UCSD-AML1 (cell line): ENCODE measurements at regions not wholly inside any gene's neighbourhood (a gene's known extent, or its start where the extent isn't known, plus 50 kb on each side); places are given as distances from the start of the nearest gene placed in this dataset.

Experiments
- DNase-seq: peaks from one replicate; lab custom pipeline; 2025; ENCODE audit not compliant: unreplicated experiment; lab: John Stamatoyannopoulos, UW

- DNase-seq: no peak
Measured at GRCh38 chr3:150074697-150075416, 104.2 kb upstream of the PFN2 start.

DNA sequence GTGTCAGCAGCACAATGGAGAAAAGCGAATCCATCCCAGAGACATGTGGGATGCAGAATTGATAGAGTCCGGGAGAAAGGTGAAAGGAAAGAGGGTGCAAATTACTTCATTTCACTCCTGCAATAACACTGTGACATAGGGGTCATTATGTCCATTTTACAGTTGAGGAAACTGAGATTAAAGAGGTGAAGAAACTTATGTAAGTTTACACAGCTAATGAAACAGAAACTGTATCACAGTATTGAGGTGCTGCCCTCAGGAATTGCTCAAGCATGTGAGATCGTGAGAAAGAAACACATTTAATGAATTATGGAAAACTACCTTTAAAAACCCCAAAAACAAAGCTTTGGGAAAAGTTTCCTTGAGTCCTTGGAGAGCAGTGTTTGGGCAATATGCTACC lies 103.6 kb upstream of the PFN2 start:
- no peak for DNase-seq

DNA sequence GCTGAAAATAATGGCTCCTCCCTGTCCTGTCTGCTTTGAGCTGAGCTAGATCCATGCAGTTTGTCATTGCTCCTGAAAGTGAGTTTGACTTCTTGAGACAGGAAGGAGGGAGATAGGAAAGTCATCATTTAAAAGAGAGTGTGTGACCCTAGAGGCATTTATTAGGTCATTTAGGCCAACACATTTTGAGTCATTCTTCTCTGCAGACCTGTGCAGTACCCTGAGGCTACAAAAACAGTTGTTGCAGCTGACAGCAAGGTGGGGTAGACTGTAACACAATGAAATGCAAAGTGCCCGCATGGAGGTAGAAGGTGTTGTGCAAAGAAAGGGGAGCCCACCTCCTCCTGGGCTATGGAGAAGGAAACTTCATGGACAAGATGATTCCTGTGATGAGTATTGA lies 102.8 kb upstream of the PFN2 start:
- DNase-seq: no peak

GRCh38 chr3:150073031-150073430 lies 102.3 kb upstream of the PFN2 start:
- DNase-seq: no peak

DNA sequence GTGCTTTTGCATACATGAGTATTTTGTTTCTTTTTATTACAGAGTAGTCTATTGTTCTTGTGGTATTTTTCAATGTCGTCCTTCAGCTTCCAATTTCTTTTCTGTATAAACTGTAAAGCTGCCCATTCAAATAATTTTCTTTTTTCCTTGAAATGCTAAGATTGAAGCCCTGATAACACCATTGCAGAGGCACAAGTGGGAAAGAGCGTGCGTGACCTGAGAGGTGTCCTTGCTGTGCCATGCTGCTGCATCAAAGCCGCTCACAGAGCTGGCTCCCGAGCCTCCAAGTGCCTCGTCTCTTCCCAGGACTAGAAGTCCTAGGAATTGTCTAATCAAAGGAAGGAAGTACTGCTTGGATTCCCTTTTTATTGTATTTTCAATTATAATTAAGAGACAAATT lies 101.9 kb upstream of the PFN2 start:
- DNase-seq: no peak

GRCh38 chr3:150070271-150070670 lies 99.6 kb upstream of the PFN2 start:
- no peak for DNase-seq

DNA sequence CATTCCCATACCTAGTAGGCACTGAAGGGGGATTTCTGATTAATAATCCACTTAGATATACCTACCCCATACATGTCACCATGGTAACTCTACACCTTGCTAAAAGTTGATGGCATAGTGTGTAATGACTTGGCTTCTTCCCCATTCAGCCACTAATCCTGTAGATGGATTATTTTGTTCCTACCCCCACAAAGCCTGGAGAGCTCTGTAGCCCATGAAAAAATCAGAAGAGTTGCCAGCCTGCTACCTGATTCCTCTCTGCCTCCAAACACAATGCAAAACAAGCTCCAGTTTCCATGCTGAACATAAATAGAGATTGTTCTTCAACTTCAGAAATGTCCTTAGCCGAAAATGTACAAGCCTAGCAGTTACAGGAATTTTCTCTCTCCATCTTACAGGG lies 98.9 kb upstream of the PFN2 start:
- DNase-seq: no peak

GRCh38 chr3:150069154-150069527 lies 98.4 kb upstream of the PFN2 start:
- no peak for DNase-seq

GRCh38 chr3:150068440-150069153 lies 97.9 kb upstream of the PFN2 start:
- DNase-seq: no peak

- DNase-seq: no peak
Measured at GRCh38 chr3:150067561-150067960, 96.9 kb upstream of the PFN2 start.

DNA sequence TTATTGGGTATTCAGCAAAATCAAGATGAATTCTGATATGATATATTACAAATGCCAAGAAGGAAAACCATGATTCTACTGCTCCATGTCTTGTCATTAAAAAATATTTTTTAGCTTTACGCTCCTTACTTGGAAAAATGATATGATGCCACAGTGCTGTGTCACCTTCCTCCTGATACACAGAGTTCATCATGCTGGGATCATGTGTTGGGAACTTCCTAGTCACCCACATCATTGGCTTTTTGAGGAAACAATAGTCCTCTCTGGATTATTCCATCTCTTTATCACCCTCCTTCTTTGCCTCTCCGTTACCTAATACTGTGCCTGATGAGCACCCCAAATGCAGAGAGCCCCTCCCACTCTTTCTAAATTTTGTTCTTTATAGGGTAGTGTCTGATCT lies 94.3 kb upstream of the PFN2 start:
- DNase-seq: no peak

- no peak for DNase-seq
Measured at GRCh38 chr3:150063237-150063636, 92.5 kb upstream of the PFN2 start.

- no peak for DNase-seq
Measured at GRCh38 chr3:150062492-150062891, 91.8 kb upstream of the PFN2 start.

- DNase-seq: no peak
Measured at GRCh38 chr3:150061288-150062024, 90.8 kb upstream of the PFN2 start.

DNA sequence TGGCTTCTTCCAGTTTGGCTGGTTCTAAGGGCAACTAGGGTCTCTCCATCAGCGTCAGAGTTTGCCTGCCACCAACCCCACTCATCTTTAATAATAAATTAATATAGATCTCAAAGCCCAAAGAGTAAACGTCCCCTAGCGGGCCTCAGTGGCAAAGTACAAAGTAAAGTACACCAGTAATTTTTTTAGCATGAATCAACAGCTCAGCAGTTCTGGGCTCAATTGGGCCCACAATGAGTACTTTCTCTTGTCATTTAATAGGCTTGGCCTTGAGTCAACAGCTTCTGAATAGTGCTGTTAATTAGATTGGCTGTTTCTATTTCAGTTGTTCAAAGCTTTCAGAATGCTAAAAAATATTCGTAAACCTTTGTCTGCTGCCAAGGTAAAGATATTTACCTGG lies 89.0 kb upstream of the PFN2 start:
- no peak for DNase-seq

DNA sequence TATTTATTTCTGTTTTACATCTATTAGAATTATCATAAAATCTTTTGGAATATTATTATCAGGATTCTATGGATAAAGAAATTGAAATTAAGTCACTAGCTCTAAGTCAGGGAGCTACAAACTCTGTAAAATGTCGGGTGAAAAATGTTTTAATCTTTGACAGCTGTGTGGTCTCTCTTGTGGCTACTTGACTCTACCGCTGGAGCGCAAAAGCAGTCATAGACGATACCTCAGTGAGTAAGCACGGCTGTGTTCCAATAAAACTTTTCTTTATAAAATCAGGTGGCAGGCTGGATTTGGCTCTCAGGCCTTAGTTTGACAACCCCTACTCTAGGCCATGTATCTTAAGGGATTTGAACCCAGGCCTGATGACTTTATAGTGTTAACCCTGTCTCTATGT lies 88.5 kb upstream of the PFN2 start:
- no peak for DNase-seq

GRCh38 chr3:150057227-150057626 lies 86.5 kb upstream of the PFN2 start:
- DNase-seq: no peak

GRCh38 chr3:150055332-150055731 lies 84.6 kb upstream of the PFN2 start:
- no peak for DNase-seq

DNA sequence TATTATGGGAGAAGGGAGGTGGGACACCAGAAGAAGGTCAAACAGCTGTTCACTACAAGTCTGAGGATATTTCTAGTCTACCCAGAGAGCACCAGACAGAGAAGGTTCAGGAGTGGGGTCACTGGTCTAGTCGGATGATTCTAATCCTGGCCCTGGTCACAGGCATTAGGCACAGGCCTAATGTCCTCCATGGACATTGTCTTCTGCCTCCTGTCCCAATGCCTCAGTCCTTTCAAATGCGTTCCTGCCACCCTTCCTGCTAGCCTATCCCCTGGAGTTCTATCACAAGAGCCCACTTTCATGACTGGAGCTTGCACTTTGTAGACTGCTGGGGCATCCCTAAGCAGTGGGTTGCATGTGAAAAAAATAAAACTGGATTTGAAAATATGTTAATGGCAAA lies 83.9 kb upstream of the PFN2 start:
- DNase-seq: no peak

- DNase-seq: no peak
Measured at GRCh38 chr3:150050510-150050909, 79.8 kb upstream of the PFN2 start.

DNA sequence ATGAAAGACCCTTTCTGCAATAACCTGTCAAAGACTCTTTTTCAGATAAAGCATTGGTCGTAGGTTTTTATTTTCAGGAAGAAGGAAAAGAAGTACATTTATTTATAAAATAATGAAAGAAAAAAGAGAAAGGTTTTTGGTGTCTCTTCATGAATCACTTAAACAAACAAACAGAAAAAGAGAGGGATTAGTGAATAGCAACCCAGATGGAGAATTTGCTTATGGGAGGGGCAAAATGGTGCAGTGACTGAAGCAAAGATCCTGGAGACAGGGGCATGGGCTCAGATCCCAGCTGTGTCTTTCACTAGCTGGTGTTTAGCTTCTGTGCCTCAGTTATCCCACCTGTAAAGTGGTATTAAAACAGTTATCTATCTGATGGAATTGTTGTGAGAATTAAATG lies 78.6 kb upstream of the PFN2 start:
- DNase-seq: no peak

- DNase-seq: no peak
Measured at GRCh38 chr3:150041877-150042276, 71.2 kb upstream of the PFN2 start.
